COR-L47 (cell line): ENCODE measurements at regions not wholly inside any gene's neighbourhood (a gene's known extent, or its start where the extent isn't known, plus 50 kb on each side); places are given as distances from the start of the nearest gene placed in this dataset.
A peak's percentile ranks its signal among the peaks of the same experiment; 100 is the strongest.

Source experiments
- DNase-seq: peaks from one replicate; lab custom pipeline; 2025; lab: John Stamatoyannopoulos, UW

DNA sequence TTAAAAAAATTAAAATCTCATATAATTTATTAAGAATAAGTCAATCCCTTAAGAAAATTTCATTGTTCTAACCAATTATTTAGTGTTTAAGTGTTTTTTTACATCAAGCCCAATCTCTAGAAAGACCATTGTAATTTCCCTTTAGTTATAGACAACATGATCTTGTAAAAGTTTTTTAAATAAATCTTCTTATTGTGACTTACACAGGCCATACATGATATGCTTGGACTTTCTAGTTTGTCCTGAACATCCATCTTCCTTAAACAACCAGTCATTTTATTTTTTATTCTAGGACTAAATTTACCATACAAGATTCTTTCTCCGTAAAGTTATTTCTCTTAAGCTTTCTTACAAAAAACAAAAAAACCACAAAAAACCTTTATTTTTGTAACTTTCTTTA, 126.5 kb upstream of the MAST4 start:
- no peak for DNase-seq

DNA sequence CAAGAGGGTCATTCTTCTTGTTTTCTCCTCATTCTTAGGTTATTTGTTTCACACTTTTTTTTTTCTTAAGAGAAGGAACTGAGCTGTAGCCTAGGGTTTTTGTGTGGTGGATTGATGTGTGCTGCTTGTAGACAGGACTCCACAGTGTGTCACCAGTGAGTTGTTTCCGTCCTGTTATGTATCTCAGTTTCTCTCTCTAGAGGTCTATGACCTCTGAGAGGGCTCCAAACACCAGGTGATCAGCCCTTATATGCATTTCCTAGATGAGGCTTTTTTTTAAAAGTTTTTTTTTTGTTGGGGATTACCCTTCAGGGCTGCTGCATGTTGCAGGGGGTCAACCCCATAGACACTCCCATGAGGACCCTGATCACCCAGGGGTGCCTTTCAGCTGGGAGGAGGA, 124.2 kb upstream of the MAST4 start:
- DNase-seq: no peak

DNA sequence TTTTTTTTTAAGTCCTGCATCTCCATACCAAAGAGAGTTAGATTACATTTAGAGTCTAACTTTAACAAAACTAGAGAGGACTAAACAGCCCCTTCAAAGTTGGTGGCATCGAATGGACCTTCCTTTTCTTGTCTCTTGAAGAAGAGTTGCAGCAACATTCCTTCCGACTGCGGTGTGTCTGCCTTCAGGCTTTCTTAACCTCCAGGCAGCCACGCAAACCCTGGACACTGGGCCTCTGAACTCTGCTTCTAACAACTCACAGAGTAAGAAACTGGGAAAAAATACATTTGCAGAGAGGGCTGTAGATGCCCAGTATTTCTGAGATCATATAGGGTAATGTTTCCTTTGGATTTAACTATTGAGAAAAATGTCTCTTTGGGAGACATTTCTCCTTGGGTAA, 120.5 kb upstream of the MAST4 start:
- no peak for DNase-seq

DNA sequence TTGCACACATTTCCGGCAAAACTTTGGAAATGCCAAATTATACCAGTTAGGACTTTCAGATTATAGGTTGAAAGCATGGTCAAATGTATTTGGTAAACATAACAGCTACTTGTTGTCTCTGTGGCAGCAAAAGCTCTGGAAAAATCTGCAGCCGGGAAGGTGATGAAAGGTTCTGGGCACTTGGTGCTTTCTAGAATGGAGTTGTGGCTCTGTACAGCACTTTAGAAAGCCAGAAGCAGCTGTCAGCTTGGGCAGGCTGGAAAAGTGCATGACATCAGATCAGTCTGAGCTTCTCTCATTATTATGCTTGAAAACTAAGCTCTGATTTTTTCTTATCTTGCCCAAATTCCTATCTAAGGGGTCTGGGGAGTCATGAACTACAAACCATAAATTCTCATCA, 118.6 kb upstream of the MAST4 start:
- no peak for DNase-seq

DNA sequence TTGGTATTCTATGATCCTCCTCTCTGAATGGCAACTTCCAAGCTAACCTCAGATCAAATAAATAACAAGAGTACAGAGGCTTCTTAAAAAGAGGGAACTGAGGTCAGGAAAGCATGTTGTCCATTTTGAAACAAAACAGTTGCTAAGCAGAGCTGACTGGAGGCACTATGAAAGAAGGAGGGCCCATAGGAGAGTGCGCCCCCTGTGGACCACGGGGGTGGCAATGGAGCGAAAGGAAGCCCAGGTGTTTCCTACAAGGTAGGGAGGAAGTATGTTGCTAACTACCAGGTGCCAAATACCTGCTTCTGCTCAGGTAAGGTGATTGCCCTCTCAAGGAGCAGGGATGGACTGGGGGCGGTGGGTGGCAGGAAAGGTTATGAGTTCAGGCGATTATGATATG, 101.8 kb upstream of the MAST4 start:
- no peak for DNase-seq

DNA sequence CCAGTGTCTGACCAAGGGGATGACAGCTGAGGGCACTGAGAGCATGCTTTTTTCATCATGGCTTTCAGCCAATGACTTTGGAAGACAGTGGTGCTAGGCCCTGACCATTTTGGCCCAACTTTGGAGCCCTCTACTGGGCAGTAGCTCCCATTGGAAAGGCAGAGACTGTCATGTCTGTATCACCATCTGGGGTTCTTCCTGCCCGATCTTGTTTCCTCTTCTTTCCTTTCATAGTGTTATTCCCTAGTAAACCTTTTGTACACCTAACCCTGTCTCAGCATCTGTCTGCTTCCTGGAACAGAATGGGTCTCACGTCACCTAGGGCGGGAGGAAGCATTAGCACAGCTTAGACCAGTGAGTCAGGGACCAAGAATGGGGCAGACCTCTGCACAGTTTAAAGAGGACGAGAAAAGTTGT, 97.4 kb upstream of the MAST4 start:
- no peak for DNase-seq

DNA sequence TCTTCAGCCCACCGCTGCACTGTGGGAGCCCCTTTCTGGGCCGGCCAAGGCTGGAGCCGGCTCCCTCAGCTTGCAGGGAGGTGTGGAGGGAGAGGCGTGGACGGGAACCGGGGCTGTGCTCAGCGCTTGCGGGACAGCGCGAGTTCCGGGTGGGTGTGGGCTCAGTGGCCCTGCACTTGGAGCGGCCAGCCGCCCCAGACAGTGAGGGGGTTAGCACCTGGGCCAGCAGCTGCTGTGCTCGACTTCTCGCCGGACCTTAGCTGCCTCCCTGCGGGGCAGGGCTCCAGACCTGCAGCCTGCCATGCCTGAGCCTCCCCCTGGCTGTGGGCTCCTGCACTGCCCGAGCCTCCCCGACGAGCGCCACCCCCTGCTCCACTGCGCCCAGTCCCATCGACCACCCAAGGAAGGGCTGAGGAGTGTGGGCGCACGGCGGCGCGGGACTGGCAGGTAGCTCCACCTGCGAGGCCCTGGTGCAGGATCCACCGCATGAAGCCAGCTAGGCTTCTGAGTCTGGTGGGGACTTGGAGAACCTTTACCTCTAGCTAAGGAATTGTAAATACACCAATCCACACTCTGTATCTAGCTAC, 92.9 kb upstream of the MAST4 start:
- no peak for DNase-seq

DNA sequence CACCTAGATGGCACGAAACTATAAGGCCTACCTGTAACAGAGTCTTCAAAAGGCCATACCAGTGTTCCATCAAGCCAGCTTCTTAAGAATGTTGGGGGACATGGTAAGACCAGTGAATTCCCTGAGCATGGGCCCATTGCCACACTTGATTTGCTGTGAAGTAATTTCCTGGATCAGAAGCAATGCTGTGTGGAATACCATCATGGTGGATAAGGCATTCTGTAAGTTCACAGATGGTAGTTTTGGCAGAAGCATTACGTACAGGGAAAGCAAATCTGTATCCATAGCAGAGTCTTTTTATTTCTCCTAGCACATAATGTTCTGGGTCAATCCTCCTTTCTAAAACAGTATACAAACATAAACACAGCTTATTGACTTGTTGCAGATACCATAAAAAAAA, 89.1 kb upstream of the MAST4 start:
- no peak for DNase-seq

DNA sequence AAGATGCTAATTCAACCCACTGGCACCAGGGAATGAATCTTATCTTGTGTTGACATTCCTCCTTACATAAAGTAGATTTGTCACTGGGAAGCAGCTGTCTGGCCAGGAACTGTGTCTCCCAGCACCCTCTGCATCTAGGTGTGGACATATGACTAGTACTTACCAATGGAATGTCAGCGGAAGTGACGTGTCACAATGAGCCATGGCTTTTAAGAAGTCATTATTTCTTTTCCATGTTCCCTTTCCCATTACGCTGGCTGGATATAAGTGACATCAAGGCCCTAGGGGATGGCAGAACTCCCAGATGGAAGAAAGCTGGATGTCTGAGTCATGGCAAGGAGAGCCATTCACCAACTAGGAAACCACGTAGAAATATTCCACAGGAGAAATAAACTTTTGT, 84.7 kb upstream of the MAST4 start:
- no peak for DNase-seq

DNA sequence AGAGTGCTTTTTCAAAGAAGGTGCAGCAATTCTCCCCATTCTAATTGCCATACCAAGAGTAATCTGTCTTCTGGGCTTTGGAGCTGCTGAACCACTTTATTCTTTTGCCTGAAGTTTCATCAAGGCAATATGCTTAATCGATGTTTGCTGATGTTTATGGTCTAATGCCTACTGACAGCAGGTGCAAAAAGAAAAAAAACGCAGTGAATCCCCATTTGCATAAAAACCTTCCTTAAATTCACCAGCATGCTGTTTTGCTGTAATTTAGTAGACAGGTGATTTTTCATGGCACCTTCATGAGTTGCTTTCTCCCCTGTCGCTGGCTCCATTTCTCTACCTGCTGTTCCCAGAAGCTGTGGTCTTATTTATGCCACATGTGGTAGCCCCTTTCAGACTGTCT, 83.1 kb upstream of the MAST4 start:
- DNase-seq: peak; percentile 31

DNA sequence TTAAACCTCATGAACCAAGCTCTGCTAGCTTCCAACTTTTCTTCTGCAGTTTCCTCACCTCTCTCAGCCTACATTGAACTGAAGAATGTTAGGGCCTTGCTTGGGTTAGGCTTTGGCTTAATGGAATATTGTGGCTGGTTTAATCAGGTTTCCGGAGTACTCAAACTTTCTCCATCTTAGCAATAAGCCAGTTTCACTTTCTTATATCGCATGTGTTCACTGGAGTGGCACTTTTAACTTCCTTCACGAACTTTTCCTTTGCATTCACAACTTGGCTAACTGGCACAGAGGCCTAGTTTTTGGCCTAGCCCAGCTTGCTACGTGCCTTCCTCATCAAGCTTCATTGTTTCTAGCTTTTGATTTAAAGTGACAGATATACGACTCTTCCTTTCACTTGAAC, 81.0 kb upstream of the MAST4 start:
- no peak for DNase-seq

DNA sequence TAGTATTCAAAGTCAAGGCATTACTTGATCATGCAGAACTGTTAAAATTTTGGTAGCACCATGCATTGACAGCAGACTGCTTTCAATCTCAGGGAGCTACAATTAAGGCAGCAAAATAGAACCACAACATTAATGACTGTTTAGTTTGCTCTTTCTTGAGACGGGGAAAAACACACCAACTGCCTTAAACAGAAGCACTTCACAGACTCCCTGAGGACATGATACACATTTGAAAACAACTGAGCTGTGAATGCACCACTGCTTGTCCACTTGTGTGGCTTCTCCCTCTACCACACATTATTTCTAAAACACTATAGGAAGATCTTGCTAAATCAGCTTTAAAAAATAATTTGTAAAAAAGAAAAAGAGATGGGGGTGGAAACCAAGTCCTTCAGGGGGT, 79.6 kb upstream of the MAST4 start:
- no peak for DNase-seq

DNA sequence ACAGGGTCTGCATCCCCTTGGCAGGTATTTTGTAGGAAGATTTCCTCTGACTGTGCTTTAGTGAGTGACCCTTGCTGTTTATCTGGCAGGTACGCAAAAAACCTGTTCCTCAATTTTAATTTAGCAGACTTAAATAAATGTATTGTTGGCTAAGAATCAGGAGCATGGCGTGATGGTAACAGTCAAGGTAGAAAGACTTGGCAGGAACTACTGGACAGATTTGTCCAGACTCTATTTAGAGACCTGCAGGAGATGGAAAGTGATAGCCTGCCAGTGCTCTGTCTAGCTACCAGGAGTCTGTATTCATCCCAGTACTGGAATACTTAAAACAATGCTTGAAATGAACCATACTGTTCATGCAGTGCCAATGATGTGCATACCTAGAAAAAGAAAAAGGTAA, 78.8 kb upstream of the MAST4 start:
- DNase-seq: peak; percentile 48

DNA sequence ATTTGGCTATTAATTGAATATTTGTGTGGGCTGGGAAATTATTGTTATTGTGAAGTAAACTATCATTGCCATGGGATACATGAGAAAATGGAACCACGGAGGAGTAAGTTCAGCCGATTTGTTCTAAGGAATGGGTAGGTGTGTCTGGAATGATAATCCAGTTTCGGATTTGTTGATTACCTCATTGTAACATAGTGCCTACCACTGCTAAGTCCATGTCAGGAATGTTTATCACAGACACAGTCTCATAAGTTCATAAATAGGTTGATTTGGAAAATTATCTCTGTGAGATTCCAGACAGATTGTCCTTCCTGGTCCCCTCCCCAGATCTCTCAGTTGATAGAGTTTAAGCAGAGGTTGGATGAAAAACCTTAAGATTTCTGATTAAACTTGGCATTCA, 78.1 kb upstream of the MAST4 start:
- no peak for DNase-seq

DNA sequence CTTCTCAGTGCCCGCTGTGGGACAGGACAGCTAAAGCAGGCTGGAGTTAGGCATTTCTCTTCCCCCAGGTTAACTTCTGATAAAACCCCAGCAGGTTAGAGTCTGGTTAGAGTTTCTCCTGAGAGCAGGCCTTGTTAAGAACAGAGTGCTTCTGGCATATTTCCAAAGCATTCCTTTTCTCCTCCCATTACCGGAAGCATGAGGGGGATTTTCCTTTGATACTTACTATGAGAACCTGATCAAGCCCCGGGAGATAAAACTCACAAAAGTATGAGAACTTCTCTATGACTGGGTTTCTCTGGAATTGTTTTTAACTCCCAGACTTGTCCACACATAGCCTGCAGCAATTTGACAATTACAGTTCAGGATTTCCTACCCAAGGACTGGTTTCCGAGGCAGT, 77.4 kb upstream of the MAST4 start:
- DNase-seq: no peak

DNA sequence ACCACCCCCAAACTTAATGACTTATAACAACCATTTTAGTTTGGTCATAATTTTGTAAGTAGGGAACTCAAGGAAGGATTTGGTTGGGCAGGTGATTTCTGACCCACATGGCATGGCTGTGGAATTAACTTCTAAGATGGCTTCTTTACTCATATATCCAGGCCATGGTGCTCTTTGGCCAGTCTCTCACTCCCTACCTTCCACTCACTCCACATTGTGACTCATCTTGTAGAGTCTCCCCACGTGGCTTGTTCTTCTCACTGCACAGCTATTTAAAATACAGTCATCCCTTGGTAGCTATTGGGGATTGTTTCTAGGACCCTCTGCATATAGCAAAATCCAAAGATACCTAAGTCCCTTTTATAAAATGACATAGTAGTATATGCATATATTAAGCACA, 76.6 kb upstream of the MAST4 start:
- no peak for DNase-seq

DNA sequence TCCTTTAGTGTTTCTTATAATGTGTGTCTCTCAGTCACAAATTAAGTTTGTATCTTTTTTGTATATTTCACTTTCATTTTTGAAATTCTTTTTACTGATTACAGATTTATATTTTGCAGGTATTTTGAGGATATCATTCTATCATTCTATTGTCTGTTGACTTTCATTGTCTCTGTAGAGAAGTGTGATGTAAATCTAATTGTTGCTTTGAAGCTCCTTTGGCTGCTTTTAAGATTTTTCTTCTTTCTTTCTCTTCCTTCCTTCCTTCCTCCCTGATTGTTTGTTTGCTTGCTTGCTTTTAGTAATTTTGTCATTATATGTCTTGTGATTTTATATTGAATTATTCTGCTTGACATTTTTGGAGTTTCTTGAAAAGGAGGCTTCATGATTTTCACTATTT, 75.3 kb upstream of the MAST4 start:
- DNase-seq: no peak

DNA sequence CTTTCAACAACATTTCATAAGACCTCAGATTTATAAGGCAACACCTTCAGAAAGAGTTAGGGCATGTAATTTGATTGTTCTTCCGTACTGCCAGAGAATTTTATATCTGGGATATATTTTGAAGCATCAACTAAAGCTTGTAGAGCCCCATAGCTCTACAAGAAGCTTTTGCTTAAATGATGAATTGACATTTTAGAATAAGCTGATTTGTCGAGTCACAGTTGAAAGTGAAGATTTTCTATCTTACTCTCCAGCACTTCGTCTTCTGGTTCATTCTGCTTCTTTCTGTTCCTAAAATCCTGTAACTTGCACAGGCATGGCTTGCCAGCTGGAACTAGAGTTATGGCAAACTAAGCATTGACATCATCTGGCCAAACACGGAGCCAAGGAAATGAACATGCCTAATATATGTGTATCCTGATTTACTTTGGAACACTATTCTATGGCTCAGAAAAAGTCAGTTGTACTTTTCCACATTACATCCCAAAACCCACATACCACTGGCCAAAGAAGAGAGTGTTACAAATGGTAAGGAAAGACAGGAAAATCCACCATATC, 68.6 kb upstream of the MAST4 start:
- no peak for DNase-seq

DNA sequence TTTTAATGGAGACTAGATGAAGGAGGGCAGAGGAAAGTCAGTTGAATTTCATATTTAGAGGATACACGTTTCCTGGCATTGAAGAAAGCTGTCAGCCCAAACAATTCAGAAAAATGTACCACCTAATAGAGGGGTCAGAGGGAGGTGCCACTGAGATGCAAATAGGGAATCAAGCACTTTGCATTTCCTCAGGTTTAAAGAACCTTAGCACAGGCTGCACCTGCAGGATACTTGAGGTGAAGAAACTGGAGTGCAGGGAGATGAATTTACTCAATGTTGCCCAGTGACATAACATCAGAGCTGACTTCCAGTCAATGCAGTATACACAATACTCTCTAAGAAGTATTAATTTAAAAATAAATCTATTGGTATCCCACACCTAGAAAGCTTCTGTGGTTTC, 67.0 kb upstream of the MAST4 start:
- DNase-seq: no peak

DNA sequence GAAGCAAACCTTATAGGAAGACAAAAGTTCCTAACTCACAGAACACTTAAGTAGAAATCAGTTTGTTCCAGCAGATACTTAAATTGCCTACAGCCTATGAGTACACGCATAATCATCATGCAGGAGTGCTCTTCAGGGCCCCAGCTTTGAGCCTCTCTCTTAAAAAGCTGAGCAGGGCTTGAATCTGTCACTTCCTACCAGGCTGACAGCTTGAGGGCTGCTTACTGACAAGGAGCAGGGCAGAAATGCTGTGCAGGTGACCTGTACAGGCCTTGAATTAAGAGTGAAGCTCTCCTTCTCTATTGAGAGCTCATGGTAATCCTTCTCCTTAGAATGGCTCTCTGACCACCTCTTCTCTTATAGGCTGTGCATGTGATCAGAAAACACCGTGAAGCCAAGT, 66.5 kb upstream of the MAST4 start:
- no peak for DNase-seq

DNA sequence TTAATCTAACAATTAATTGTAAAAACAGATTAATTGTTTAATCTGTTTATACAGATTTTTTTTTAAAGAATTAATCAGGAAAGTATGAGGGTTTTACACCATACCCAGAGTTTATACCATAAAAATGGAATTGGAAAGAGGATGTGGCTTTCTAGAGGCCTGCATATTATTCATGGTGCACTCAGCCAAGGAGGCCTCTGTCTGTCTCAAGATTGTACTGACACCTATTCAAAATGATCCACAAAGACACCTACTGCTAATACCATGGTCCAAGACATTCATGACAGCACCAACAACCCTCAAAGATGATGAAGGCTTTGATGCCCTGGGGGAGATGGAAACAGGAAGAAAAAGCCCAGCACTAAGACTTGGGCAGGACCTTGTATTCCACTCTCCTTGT, 58.1 kb upstream of the MAST4 start:
- DNase-seq: no peak

DNA sequence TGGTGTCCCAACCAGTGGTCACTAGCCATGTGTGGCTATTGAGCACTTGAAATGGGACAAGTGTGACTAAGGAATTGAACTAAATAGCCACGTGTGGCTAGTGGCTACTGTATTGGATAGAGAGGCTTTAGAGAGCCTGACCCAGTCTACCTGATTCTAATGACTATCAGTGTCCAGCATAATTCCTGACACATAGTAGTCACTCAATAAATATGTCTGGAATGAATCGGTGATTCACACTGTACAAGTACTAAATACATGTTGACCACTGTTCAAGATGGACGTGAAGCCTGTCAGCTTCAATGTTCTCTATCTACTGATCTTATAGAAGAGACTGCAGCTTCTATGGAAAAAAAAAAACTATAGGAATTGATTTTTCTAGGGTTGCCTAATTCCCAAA, 57.7 kb upstream of the MAST4 start:
- DNase-seq: no peak

DNA sequence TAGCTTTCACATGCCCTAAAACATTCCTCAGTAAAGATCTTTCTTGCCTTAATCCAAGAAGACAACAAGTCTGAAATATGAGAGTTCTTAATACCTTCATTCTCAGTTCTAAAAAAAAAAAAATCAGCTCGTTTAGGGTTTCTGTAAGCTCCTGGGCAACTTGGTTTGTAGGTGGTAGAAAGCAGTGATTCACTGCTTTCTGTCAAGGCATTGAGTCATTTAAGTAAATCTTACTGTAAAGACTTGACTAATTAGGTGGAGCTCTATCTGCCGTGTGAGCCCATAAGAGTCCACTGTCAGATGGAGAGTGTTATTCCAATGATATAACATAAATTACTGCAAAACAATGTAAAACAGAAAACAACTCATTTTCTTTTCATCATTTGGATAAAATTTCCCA, 56.1 kb upstream of the MAST4 start:
- DNase-seq: no peak

DNA sequence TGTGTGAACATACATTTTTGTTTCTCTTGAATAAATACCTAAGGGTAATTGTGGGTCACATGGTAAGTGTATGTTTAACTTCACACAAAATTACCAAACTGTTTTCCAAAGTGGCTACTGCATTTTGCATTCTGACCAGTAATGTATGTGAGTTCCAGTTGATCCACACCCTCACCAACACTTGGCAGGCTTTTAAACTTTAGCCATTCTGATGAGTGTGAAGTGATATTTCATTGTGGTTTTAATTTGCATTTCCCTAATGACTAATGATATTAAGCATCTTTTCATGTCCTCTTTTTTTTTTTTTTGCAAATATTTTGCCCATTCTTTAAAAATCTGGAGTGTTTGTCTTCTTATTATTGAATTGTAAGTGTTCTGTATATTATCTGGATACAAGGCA, 53.5 kb upstream of the MAST4 start:
- DNase-seq: no peak
